CD4-positive, alpha-beta T cell treated with Interleukin-12 subunit alpha and Interleukin-12 subunit beta, for 1 hour (primary cell): ENCODE measurements at regions not wholly inside any gene's neighbourhood (a gene's known extent, or its start where the extent isn't known, plus 50 kb on each side); places are given as distances from the start of the nearest gene placed in this dataset.

ENCODE experiments used
- DNase-seq: peaks from one replicate; pipeline ENCODE4 v3.0.0-alpha.2; 2020

DNA sequence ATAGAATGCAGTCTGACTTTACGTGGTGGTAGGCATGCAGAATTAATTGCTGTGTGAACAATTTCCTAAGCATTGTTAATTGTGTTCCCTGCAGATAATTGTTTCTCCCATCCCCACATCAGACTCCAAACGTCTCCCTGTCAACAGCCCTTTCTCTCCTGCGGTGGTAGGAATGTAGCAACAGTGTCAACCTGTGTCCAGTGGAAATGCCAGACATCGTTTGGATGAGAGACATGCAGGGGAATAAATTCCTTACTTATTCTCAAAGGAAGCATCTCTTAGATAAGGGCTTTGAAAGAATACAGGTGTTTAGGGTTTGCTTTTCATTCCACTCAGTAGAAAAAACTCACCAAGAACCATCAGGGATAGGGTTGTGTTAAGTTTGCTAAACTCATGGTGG lies 245.3 kb upstream of the WWC1 start:
- no peak for DNase-seq

DNA sequence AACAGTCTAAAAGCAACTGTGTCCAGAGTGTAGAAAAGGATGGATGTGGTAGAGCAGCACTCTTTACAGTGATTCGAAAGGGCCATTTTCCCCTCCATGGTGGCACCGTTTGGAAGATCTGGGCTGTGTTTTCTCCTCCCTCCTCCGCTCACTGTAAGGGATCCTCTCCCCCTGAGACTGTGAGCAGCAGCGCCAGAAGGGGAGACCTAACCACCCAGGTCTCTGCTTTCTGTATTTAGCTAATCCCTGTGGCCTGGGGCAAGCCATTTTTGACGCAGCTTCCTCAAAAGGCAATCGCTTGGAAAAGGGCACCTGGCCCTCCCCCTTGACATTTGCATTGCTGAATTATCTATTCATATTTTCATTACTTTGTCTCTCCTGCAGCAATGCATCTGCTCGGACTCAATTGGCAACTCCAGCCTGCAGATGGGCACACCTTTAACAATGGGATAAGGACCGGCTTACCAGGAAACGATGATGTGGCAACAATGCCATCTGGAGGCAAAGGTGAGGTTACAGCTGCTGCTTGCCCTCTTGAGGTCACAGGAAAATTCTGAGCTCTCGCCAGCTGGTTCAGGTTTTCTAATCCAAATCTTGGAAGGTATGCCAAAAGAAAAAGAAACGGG lies 244.3 kb upstream of the WWC1 start:
- no peak for DNase-seq

DNA sequence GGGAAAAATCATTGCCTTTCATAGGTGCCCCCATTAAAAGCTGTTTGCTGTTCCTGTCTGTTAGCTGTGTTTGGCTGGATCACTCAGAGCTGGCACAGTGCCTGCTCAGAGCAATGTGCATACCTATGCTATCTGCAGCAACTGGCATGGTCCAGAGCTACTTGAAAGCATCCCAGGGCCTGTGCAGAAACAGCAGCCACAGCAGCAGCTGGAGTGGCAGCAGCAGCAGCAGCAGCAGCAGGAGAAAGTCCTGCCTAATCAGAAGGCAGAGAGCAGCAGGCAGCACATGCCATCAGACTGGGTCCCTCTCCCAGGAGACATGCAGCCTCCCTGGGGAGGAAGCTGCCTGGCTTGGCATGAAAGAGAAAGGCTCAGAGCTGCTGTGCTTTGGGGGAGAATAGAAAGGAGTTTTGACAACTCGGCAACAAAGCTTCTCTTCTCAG lies 243.8 kb upstream of the WWC1 start:
- no peak for DNase-seq

DNA sequence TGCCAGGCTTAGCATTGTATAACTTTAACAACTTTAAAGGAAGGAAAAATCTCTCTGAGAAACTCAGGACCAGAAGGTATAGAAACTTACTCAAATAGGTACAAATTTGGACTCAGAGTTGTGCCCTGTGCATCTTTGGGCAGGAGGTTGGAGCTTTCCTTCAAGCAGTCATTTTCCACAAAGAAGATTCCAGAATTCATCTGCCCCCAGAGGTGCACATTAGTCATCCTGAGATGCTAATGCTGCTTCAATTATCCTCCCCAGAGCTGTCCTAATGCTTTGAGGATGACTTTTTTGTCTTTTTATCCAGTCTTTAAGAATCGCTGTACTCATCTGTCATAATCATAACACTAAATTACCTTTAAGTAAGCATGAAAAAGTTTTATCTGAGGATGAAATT lies 243.0 kb upstream of the WWC1 start:
- DNase-seq, result no peak

DNA sequence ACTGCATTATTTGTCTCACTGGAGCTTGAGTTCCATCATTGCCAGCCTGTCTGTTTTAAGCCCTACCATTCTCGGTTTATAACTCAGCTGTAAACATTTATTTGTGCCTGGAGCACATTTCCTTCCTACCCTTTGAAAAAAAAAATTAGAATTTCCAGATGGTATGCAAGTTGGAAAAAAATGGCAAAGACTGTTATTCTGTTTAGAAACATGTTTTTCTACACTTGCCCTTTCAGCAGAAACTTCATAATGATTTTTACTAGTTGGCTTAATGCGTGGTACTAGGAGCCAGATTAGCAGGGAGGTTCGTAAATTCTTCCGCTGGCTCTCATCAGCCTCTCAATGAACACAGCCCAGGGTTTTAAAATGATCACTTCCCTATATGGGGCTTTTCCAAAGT lies 238.8 kb upstream of the WWC1 start:
- no peak for DNase-seq

DNA sequence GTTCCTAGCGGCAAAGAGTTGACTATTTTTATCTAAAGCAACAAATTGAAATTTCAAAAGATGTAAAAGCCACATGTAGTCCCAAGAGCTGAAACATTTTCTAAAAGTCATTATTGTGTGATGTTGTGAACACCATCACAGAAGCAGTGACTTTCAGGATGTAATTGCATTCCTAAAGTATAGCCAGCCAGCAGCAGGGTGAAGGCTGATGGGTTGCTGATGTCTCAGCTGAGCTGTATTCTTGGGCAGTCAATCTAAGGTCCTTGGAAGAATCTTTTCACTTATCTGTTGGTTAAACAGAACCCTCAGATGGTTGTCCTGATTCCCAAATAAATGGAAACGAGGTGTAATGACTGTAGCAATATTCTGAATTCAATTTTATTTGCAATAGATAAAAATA lies 237.4 kb upstream of the WWC1 start:
- DNase-seq, result no peak

DNA sequence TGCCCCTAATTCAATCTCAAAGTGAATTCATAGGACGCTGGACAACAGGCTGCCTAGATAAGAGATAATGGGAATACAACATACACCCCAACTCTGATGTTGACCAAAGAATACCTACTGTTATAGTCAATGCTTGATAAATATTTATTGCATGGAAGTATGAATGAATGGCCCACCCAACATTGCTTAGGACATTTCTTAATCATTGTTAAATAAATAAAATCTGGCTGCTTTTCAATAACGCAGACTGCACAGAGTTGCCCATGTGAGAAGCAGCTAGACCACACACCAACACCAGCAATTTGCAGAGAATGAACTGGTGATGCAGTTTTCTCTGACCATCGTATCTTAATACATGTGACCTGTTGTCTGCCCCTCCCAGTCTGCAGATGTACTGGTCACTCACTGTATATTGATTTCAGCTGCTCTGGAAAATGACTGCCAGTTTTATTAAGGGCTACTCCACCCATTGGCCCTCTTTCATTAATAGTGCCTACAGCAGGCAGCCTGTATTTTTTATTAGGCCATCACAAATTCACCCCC lies 236.2 kb upstream of the WWC1 start:
- no peak for DNase-seq

DNA sequence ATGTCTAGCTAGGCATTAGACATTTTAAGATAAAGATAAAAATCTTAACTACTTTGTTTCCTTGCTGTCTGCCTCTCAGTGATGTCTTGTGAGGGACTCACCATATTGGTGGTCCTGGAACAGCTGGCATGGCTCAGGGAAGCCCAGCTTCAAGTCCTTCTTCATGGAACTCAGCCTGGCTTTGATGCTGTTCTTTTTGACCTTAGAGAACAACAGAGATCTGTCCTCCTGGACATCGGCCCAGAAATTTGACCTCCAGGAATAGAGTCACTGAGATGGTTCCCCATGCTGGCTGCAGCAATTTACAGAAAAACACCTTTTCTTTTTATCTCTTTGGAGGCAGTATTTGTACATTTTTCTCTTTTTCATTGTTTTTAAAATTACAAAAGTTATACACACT lies 235.5 kb upstream of the WWC1 start:
- DNase-seq, result no peak

DNA sequence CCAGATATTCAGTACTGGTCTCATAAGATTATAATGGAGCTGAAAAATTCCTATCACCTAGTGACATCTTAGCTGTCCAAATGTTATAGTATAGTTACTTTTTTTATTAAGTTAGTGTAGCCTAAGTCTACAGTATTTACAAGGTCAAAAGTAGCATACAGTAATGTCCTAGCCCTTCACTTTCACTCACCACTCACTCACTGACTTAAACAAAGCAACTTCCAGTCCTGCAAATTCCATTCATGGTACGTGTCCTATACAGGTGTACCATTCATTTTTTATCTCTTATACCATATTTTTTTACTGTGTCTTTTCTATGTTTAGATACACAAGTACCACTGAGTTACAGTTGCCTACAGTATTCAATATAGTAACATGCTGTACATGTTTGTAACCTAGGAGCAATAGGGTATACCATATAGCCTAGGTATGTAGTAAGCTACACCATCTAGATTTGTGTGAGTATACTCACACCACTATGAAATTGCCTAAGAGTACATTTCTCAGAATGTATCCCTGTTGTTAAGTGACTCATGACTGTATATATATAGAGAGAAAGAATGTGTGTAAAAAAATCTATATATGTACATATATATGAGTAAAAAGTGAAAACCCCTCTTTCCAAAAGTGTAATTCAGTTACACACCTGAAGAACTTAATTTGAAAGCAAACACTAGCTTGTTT lies 234.8 kb upstream of the WWC1 start:
- no peak for DNase-seq

DNA sequence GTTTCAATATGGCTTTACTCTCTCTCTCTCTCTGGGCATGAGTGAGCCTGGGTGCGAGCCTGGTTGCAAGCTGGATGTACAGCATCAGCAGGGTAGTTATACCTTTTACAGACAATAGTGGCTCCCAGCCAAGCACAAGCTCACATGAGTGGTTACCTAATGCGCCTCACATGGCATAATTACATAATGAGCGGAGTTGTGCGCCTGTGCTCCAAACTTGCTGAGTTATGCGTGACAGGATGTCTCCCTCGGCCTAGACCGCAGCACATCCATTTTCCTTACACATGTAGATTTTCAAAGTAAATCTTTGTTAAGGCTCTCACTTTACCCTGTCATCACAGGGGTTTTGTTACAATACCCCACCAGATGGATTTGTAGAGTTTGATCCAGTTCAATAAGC lies 233.5 kb upstream of the WWC1 start:
- no peak for DNase-seq

DNA sequence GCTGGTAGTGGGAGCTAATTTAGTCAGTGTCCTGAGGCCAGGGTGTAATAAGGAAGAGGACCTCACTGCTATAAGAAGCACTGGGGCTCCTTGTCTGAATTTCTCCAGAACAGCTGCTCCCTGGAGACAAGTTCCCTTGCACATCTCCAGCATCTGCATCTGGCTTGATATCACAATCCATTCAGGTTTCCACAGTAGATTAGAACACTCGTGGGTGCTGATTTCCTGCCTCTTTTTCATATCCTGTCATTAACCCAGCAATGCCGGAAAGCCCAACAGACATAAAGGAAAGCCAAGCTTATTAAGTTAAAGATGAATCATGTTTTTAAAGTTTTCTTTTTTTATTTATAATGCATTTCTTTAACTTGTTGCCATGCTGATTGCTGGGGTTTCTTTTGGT lies 232.3 kb upstream of the WWC1 start:
- DNase-seq, result no peak

DNA sequence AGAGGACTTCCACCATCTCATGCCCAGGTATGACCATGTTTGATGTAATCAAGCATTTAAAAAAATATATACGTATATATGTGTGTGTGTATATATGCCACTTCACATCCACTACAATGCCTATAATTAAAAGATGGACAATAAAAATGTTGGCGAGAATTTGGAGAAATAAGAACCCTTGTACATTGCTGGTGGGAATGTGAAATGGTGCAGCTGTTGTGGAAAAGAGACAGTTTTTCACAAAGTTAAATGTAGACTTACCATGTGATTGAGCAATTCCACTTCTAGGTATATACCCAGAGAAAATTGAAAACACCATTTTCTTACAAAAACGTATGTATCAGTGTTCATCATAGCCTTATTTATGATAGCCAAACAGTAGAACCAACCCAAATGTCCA lies 229.2 kb upstream of the WWC1 start:
- DNase-seq, result no peak

DNA sequence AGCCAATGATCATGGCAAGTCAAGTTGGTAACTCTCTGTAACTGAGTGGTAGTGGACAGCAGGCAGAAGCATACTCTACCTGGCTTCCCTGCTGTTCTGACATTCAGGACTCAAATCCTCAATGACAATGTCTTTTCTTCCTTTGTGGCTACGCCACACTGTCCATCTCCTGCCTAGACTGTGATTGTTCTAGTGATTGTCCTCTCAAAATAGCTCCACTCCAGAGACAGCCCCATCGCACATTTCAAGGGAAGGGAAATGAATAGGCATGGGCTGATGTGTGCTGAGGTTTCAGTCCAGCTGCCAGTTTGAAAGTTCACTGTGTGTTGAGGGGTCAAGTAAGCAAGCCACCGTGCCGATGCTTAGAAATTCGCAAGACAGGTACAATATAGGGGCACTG lies 227.0 kb upstream of the WWC1 start:
- DNase-seq, result no peak

DNA sequence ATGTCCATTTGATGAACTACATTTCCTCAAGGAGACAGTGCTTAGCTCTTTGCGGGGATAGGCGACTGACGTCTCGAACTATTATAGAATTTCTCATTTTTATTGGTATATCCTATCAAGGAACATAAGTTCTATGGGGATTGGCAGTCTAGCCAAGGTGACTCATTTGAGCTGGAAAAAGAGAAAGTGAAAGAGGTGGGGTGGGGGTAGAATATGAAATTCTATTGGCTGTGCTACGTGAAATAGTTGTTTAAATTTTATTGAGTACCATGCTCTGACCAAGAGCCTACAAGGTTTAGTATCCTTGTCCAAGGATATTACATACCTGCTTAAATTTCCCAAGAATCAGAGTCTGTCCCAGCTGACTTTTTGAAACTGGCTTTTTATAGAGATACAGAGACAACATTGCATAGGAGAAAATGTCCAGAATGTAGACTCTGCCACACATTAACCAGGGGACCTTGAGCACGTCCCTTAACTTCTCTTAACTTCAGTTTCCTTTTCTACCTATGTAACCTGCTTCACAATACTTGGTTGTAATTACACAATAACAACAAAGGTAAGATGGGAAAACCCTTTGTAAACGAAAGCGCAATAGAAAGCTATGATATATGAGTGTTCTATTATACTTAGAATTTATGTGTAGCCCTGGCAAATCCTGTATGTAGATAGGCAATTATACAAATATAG lies 226.4 kb upstream of the WWC1 start:
- DNase-seq, result no peak

DNA sequence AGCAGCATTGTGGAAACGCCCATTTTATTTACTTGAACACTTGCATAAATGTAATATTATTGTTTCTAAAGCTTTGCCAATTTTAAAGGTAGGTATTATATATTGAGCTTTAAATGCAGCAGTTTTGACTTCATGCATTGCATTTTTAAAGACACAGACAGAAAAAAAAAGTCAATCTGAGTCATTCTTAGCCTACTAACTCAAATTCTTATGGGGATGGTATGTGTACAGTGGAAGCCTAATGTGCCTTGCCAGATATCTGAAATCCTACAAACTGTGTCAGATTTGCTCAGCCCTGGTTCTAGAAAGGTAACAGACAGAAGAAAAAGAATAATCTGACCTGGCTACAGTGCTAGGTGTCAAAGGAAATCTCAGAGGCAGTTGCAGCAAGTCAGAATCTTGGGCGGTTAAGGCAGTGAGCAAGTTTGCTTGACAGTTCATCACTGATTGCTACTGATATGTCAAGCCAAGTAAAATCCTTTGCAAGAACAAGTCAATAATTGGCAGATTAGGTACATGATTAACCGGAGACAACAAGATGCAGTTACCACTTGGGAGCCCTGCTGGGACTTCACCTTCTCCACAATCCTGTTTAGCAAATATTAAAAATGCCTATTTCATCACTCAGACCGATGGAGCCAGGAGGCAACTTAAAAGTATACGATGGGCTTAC lies 224.8 kb upstream of the WWC1 start:
- DNase-seq, result no peak

DNA sequence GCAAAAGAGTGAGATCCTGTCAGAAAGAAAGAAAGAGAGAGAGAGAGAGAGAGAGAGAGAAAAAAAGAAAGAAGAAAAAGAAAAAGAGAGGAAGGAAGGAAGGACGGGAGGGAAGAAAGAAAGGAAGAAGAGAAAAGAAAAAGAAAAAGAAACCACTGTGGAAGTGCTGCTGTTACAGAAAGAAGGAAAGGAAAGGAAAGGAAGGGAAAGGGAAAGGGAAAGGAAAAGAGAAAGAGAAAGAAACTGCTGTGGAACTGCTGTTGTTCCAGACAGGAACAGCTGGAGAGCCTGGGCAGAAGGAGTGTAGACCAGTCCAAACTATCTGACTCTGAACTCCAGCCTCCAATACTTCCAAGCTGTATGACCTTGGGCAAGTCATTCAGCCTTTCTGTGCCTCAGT lies 220.7 kb upstream of the WWC1 start:
- no peak for DNase-seq

DNA sequence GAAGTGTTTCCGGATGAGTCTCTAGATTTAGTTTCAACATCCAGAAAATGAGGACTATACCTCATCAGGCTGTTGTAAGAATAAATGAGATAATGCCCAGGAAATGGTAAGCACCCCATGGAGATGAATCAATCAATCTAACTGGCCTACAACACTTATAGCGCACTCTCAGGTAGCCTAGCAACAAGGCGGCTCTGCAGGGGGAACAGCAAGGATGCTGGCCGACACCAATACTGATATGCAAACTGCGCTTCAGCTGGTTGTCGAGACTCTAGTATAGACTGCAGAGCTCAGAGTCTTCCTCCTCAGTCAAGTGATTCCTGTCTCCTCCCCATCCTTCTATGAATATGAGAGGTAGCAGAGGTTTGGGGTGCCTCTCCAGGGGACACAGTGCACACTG lies 218.8 kb upstream of the WWC1 start:
- DNase-seq, result no peak

DNA sequence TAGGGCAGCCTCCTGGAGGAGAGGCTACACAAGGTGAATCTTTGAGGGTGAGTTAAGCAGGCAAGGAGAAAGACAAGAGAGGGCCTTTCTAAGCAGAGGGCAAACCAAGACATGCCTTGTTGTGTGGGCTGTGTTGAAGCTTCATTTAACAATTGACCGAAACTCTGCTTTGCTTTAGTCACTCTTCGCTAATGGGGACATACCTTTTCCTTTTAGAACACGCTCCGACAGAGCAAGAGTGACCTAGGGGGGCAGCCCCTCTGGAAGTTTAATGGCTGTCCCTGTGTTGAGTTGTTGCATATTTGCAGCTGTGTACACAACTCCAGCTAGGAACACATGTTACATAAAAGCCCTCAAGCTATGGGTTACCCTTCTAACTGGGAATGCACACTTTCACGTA lies 218.1 kb upstream of the WWC1 start:
- DNase-seq, result no peak

DNA sequence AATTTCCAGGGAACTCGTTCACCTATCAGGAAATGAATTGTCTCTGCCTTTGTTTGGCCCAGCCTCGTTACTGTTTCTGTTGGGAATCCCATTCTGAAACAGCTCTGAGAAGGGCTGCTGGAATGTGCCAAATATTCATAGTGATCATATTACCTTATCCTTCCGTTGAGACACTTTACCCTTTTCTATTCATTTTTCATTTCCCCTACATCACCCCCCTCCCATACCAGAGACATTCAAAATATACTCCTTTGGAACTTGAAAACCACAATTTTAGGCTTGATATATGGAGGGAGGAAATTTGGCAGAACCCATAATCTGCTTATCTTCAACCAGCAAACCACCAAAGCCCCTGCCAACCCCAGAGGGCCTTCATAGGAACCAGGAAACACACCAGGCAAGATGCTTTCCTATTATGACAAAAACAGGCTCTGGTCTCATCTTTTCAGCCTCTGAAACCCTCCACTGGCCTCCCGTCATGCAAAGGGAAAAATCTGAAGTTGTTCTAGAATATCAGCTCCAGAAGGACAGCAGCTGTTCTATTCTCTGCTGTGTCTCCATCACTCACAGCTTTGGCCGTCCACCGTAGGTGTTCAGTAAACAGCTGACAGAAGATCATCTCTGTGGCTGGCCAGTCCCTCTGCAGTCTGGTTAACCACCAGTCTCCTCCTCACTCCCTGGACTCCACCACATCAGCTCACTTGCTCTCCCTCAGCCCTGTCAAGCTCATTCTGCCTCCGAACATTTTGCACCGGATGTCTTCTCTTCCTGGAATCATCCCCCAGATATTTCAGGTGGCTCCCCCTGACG lies 217.2 kb upstream of the WWC1 start:
- no peak for DNase-seq

DNA sequence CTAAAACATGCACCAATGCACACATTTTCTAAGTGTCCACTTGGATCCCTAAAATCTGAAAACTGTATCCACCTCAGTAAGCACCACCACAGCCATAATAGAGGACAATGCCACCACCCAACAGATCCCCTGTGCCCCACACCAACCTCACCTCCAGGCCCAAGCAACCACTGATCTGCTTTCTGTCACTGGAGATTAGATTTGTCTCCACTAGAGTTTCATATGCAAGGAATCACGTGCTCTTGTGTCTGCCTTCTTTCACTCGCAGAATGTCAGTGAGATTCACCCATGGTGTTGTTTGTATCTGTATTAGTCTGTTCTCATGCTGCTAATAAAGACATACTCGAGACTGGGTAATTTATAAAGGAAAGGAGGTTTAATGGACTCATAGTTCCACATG lies 216.1 kb upstream of the WWC1 start:
- DNase-seq, result no peak

DNA sequence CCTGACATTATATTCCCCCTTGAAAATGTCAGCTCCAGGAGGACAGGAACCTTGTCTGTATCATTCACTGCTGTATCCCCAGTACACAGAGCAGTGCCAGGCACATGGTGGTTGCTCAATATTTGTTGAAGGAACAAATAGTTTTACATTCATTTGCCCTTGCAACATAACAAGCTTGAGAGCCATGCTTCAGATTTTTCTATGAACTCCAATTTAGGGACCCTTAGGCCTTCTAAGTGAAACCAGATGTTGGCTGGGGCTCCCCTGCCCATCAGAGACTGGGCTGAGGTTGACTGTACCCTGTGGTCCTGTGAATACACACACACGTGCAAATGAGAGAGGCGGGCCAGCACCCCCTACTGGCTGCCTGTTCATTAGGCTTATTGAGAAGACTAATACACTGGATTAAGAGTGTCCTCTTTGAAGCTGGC lies 214.9 kb upstream of the WWC1 start:
- no peak for DNase-seq

DNA sequence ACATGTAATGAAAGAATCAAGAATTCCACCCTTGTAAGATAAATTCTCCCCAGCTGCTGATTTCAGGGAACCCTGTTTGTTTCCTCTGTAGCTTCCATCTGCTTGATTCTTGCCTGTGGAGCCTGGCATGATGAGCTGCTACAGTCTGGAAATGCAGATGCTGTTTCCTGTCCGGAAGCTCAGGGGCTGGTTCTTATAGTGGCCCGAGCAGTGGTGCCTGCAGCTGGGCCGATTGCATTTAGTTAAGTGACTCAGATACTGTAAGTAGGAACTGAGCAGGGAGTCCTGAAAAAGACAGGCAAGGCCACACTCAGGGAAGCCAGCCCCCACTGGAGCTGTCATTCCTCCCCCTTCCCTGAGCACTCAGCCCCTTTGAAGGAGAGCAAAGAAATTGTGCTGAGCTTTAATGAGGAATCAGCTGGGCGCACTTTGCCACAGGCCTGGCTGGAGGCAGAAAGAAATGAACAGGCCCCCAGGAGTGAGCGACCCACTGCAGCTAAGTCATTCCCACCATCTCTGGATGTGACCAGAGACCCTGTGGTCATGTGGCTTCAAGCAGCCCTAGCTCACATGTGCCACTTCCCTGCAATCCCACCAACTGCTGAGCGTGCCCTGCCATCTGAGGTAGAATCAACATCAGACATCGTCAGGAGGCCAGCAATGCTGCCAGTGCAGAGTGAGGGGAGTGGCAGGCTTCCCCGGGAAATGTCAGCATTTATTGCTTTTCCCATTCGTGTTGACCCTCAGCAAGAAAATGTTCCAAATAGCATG lies 206.0 kb upstream of the WWC1 start:
- DNase-seq, result no peak
